Coronary artery (tissue), 2 donors: ENCODE measurements at regions not wholly inside any gene's neighbourhood (a gene's known extent, or its start where the extent isn't known, plus 50 kb on each side); places are given as distances from the start of the nearest gene placed in this dataset.

Experiments used
- DNase-seq: peaks from one replicate; pipeline ENCODE4 v3.0.0-alpha.2; 2017; ENCODE audit warnings: low spot score
- H3K27ac ChIP-seq, 2 donors: fragments of 200-600 bp; sonication (generic); one replicate each; pipeline ENCODE4 v1.5.1; 2016 to 2019
- H3K4me3 ChIP-seq: fragments of 200-600 bp; sonication (generic); 2 replicates; pipeline ENCODE4 v1.5.1; 2016; ENCODE audit warnings: mild to moderate bottlenecking, moderate library complexity
- TF ChIP-seq, protein P1 (sequence below): fragments of 200-600 bp; sonication (generic); IDR thresholded peaks from one replicate; pipeline ENCODE4 v1.5.1; 2019; ENCODE audit warnings: antibody characterized with exemption

DNA sequence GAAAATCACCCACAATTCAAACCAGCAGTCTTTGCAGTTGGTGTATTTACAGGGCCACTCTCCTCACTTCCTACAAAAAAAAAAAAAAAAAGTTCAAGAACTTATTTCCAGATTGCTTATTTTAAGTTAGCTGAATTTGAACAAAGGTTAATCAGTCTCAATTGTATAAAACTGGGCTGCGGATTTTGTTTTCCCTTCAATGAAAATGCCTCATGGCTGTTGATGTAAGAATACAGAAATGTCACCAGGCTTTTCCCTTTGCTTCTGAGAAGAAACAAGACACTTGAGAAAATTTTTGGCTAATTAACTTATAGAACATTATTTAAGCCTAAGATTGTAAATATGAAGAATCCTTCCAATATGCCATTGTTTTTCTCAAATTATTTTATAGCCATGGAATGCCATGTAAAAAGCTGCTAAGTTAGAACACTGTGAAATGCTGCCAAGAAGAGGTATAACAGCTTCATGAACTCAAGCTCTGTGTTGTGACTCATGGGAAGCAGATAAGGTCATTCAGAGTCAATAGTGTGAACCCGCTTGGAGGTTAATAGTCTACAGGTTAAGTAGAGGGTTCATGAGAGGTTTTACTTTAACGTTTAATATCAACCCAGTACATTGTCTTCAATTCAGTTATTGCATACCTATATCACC is 84.3 kb upstream of the ABI3BP start:
- TF ChIP-seq, protein P1, sequence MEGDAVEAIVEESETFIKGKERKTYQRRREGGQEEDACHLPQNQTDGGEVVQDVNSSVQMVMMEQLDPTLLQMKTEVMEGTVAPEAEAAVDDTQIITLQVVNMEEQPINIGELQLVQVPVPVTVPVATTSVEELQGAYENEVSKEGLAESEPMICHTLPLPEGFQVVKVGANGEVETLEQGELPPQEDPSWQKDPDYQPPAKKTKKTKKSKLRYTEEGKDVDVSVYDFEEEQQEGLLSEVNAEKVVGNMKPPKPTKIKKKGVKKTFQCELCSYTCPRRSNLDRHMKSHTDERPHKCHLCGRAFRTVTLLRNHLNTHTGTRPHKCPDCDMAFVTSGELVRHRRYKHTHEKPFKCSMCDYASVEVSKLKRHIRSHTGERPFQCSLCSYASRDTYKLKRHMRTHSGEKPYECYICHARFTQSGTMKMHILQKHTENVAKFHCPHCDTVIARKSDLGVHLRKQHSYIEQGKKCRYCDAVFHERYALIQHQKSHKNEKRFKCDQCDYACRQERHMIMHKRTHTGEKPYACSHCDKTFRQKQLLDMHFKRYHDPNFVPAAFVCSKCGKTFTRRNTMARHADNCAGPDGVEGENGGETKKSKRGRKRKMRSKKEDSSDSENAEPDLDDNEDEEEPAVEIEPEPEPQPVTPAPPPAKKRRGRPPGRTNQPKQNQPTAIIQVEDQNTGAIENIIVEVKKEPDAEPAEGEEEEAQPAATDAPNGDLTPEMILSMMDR = no peak
- no peak for DNase-seq
- Histone ChIP-seq H3K27ac (no peak overlapping the region), H3K4me3 (no peak overlapping the region)

DNA sequence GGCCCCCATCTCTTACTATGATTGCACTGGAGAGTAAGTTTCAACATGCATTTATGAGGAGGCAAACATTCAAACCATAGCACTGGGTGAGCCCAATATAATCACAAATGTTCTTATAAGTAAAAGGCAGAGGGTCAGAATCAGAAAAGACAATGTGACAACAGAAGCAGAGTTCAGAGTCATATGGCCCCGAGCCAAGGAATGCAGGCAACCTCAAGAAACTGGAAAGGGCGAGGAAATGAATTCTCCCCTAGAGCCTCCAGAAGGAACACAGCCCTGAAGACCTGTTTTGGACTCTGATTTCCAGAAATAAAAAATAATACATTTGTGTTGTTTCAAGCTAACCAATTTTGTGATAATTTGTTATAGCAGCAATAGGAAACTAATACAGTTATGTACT is 81.3 kb upstream of the ABI3BP start:
- DNase-seq = no peak
- TF ChIP-seq, protein P1 = no peak
- no peak overlapping the region for H3K27ac ChIP-seq
- H3K4me3 ChIP-seq = no peak overlapping the region

DNA sequence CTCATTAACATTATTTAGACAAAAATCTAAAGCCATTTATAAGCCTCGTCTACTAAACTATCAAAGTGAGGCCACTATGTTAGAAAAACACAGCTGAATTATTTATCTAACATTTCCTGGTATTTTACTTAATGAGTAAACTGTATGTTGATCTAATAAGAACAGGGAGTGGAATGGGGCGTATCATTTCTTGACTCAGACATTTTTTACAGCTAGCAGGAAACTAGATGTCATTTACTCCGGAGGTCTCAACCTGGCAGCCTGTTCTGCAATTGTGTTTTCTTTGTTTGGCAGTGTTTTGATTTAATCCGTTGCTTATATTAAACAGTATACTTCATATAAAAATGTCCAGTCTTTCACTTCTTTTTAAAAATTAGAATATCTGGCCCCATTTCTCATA is 79.1 kb upstream of the ABI3BP start:
- H3K4me3 ChIP-seq = no peak overlapping the region
- no peak for DNase-seq
- no peak overlapping the region for H3K27ac ChIP-seq
- TF ChIP-seq, protein P1 = no peak

DNA sequence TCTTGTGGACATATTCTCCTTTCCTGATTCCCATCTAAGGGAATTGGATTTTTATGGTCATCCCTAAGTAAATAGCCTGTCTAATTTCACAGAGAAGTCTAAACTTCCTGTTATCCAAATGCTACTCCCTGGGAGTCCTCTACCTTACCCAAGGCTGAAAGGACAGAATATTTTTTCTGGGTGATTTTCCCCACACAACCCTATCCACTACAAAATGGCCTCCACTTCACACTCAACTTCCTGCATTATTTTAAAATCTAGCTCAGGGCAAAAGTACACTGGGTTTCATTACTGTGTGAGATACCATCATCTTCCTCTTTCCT is 77.5 kb upstream of the ABI3BP start:
- Histone ChIP-seq H3K4me3 (no peak overlapping the region), H3K27ac (no peak overlapping the region)
- TF ChIP-seq, protein P1 = no peak
- no peak for DNase-seq

DNA sequence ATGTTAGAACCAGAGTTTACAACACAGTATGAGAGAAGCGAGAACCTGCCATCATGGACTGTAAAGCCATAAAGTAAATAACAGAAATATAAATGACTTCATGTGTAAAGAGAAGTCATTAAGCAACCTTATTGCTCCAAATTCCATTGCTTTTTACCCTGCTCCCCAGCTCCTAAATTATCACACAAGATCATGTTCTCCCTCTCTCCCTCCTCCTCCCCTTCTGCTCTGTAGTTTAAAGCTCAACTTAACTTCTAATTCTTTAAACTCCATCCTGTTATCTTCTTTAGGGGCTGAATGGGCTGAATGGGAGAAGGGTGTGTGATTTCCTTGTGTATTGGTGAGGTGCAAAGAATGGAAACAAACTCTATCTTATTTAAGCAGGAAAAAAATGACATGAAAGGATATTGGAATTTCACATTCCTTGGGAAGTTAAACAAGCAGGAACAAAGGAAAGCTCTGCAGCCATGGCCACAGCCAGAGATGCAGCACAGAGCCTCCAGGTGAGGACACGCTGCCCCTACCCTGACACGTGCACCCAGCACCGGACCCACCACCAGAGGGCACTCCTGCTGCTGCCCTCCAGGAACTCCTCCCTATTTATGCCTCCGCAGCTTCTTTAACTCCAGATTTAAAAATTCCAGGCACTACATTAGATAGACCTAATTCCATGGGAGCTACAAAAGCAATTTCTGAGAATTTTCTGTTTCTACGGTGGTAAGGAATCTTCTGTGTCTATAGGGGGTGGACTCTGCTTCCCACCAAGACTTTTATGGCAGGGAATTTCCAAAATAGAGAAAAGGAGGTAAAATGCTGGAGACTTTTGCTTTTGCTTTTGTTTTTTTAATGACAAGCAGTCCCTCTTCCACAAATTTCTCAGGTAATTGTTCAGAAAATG is 76.9 kb upstream of the ABI3BP start:
- TF ChIP-seq, protein P1 = no peak
- DNase-seq = no peak
- no peak overlapping the region for H3K4me3 ChIP-seq
- peak overlapping the region in 1 of 2 donors; percentile 39 for H3K27ac ChIP-seq

DNA sequence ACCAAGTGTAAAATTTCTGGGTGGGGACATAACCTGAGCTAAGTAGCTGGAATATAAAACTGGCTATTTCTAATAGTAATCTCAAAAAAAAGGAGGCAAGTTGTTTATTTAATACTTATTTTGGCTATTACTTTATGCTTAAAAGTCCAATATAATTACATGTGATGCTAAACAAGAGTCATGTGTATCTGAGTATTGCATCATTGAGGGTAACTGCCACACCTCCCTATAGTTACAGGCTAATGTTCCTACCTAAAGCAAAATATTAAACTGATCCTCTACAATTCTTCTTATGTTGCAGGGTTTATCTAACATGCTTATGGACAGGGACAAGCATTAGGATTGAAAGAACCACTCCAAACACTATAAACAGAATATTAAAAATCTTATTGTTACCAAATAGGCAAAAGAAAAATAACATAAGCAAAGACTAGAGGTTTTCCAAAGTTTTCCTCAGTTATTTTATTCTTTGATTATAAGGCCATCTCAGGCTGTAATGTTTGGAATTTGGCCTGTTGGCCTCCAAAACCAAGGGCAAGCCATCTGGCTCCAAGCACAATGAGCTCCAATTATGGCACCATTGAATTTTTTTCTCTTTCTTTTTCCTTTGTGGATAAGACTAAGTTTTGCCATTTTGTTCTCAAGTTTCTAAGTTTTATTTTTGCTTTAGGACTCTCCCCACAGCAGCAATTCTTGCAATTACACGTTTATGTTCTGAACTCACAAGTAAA is 75.8 kb upstream of the ABI3BP start:
- DNase-seq = no peak
- Histone ChIP-seq H3K27ac (peak overlapping the region in 1 of 2 donors; percentile 39), H3K4me3 (no peak overlapping the region)
- TF ChIP-seq, protein P1 = no peak
